ENCODE measurements at regions not wholly inside any gene's neighbourhood (a gene's known extent, or its start where the extent isn't known, plus 50 kb on each side); places are given as distances from the start of the nearest gene placed in this dataset.

- H3K27me3 ChIP-seq (ENCODE audit: control insufficient read depth in 2 of 2, insufficient read depth in 2 of 2, low read length in 2 of 2): peaks cover 2 to 6% of the 10 kb centered on the region in 2 donors
- H3K27me3 Mint-ChIP-seq (ENCODE audit: low read depth in 3 of 3): peaks cover 19 to 41% (median 21%) of the 10 kb centered on the region in 3 donors
- H3K79me2 ChIP-seq (ENCODE audit: insufficient read depth, low read length): no peaks in the 10 kb centered on the region
- no peak overlapping the region for H3K27ac ChIP-seq (ENCODE audit: low read depth in 1 of 2, low read length in 2 of 2)
- no peaks in the 10 kb centered on the region for H3K4me1 Mint-ChIP-seq
- H3K4me3 Mint-ChIP-seq: no peak overlapping the region
- no peak overlapping the region for H3K4me3 ChIP-seq (replicated peaks in 1 of 3; ENCODE audit: low read depth in 2 of 3, low read length in 3 of 3)
- no peak overlapping the region for H3K27ac Mint-ChIP-seq
- H3K9me3 ChIP-seq (replicated peaks in 1 of 2; ENCODE audit: control insufficient read depth in 1 of 2, insufficient read depth in 1 of 2, low read length in 2 of 2): no peaks in the 10 kb centered on the region
- no peak for DNase-seq
- WGBS (ENCODE audit: insufficient coverage): 85% methylated on average over 8 of the region's 10 CpGs
- no peaks in the 10 kb centered on the region for H3K36me3 ChIP-seq (replicated peaks in 1 of 2; ENCODE audit: control insufficient read depth in 1 of 2, insufficient read depth in 2 of 2, low read length in 2 of 2)
- no peak overlapping the region for H3K4me2 ChIP-seq (replicated peaks; ENCODE audit: extremely low read depth, low read length, poor library complexity, severe bottlenecking)
- no peaks in the 10 kb centered on the region for H4K20me1 ChIP-seq (ENCODE audit: insufficient read depth, low read length)
- intact Hi-C loops (cut with micrococcal nuclease): no loop called here
- no peak overlapping the region for H3K9ac ChIP-seq (ENCODE audit: insufficient read depth, low read length, poor library complexity, severe bottlenecking)
- TF ChIP-seq CTCF (IDR thresholded peaks at IDR 0.05): no peak
- no peaks in the 10 kb centered on the region for H3K36me3 Mint-ChIP-seq
- H3K9me3 Mint-ChIP-seq: peaks cover 0 to 6% (median 2%) of the 10 kb centered on the region in 7 donors
- H3K4me1 ChIP-seq (ENCODE audit: control insufficient read depth in 1 of 2, insufficient read depth in 2 of 2, low read length in 2 of 2): no peaks in the 10 kb centered on the region
- no peak overlapping the region for H2AFZ ChIP-seq (ENCODE audit: insufficient read depth, low read depth, low read length, poor library complexity, severe bottlenecking)
These were observed 64.9 kb upstream of the FANCC start for GRCh38 chr9:95382433-95382832.

GRCh38 chr9:95381221-95381620, 63.7 kb upstream of the FANCC start:
- Mint-ChIP-seq H3K4me3 (no peak overlapping the region), H3K36me3 (no peaks in the 10 kb centered on the region), H3K27ac (no peak overlapping the region), H3K9me3 (peaks cover 0 to 6% (median 2%) of the 10 kb centered on the region in 7 donors), H3K27me3 (ENCODE audit: low read depth in 3 of 3) (peaks cover 13 to 39% (median 18%) of the 10 kb centered on the region in 3 donors), H3K4me1 (no peaks in the 10 kb centered on the region)
- intact Hi-C loops (cut with micrococcal nuclease): no loop called here
- H3K27ac ChIP-seq (ENCODE audit: low read depth in 1 of 2, low read length in 2 of 2): no peak overlapping the region
- no peak for DNase-seq
- H3K9ac ChIP-seq (ENCODE audit: insufficient read depth, low read length, poor library complexity, severe bottlenecking): no peak overlapping the region
- H3K27me3 ChIP-seq (ENCODE audit: control insufficient read depth in 2 of 2, insufficient read depth in 2 of 2, low read length in 2 of 2): peaks cover 3 to 6% of the 10 kb centered on the region in 2 donors
- no peaks in the 10 kb centered on the region for H3K36me3 ChIP-seq (replicated peaks in 1 of 2; ENCODE audit: control insufficient read depth in 1 of 2, insufficient read depth in 2 of 2, low read length in 2 of 2)
- H3K4me3 ChIP-seq (replicated peaks in 1 of 3; ENCODE audit: low read depth in 2 of 3, low read length in 3 of 3): no peak overlapping the region
- H2AFZ ChIP-seq (ENCODE audit: insufficient read depth, low read depth, low read length, poor library complexity, severe bottlenecking): no peak overlapping the region
- no peaks in the 10 kb centered on the region for H3K79me2 ChIP-seq (ENCODE audit: insufficient read depth, low read length)
- H3K9me3 ChIP-seq (replicated peaks in 1 of 2; ENCODE audit: control insufficient read depth in 1 of 2, insufficient read depth in 1 of 2, low read length in 2 of 2): no peaks in the 10 kb centered on the region
- 57% methylated on average over 6 of the region's 7 CpGs for WGBS (ENCODE audit: insufficient coverage)
- H3K4me1 ChIP-seq (ENCODE audit: control insufficient read depth in 1 of 2, insufficient read depth in 2 of 2, low read length in 2 of 2): no peaks in the 10 kb centered on the region
- no peak overlapping the region for H3K4me2 ChIP-seq (replicated peaks; ENCODE audit: extremely low read depth, low read length, poor library complexity, severe bottlenecking)
- TF ChIP-seq CTCF (IDR thresholded peaks at IDR 0.05): no peak
- no peaks in the 10 kb centered on the region for H4K20me1 ChIP-seq (ENCODE audit: insufficient read depth, low read length)

All from CD14-positive monocyte (primary cell).